ENCODE measurements at regions not wholly inside any gene's neighbourhood (a gene's known extent, or its start where the extent isn't known, plus 50 kb on each side); places are given as distances from the start of the nearest gene placed in this dataset.

GRCh38 chr6:85394199-85394598, 55.7 kb upstream of the NT5E start:
- no peaks in the 10 kb centered on the region for H3K9me3 ChIP-seq (ENCODE audit: insufficient read depth, low read length)
- H2AFZ ChIP-seq (ENCODE audit: low read depth, low read length, severe bottlenecking) = no peak overlapping the region
- no peak overlapping the region for H3K27ac ChIP-seq (ENCODE audit: low read depth, low read length)
- H3K36me3 ChIP-seq (ENCODE audit: low read length) = no peaks in the 10 kb centered on the region
- H3K9me2 ChIP-seq (replicated peaks; ENCODE audit: insufficient read depth, low read length) = no peaks in the 10 kb centered on the region
- H3K27me3 ChIP-seq (ENCODE audit: low read length) = no peaks in the 10 kb centered on the region
- H3F3A ChIP-seq (ENCODE audit: insufficient read depth) = no peaks in the 10 kb centered on the region
- TF ChIP-seq CTCF (IDR thresholded peaks at IDR 0.05; ENCODE audit: insufficient read depth, low read length, poor library complexity, severe bottlenecking) = no peak
- no peak for TF ChIP-seq EZH2phosphoT487 (conservative IDR thresholded peaks at IDR 0.05; ENCODE audit: low read length)
- H3K4me2 ChIP-seq (ENCODE audit: low read depth, low read length, poor library complexity, severe bottlenecking) = no peak overlapping the region
- H3K9ac ChIP-seq (ENCODE audit: low read length) = no peak overlapping the region
- no peaks in the 10 kb centered on the region for H3K79me2 ChIP-seq (ENCODE audit: insufficient read depth, low read length)
- H3K4me3 ChIP-seq (ENCODE audit: insufficient read depth, low read length, poor library complexity, severe bottlenecking) = no peak overlapping the region
- H4K20me1 ChIP-seq (ENCODE audit: low read depth, low read length) = no peaks in the 10 kb centered on the region

- Histone ChIP-seq H3K9me2 (replicated peaks; ENCODE audit: insufficient read depth, low read length) (no peaks in the 10 kb centered on the region), H3K9ac (ENCODE audit: low read length) (no peak overlapping the region), H3K4me3 (ENCODE audit: insufficient read depth, low read length, poor library complexity, severe bottlenecking) (no peak overlapping the region), H3K36me3 (ENCODE audit: low read length) (no peaks in the 10 kb centered on the region), H3K4me2 (ENCODE audit: low read depth, low read length, poor library complexity, severe bottlenecking) (no peak overlapping the region), H3K27me3 (ENCODE audit: low read length) (no peaks in the 10 kb centered on the region), H3K9me3 (ENCODE audit: insufficient read depth, low read length) (no peaks in the 10 kb centered on the region), H2AFZ (ENCODE audit: low read depth, low read length, severe bottlenecking) (no peak overlapping the region), H3K27ac (ENCODE audit: low read depth, low read length) (no peak overlapping the region), H3K79me2 (ENCODE audit: insufficient read depth, low read length) (no peaks in the 10 kb centered on the region), H3F3A (ENCODE audit: insufficient read depth) (no peaks in the 10 kb centered on the region), H4K20me1 (ENCODE audit: low read depth, low read length) (no peaks in the 10 kb centered on the region)
- TF ChIP-seq CTCF (IDR thresholded peaks at IDR 0.05; ENCODE audit: insufficient read depth, low read length, poor library complexity, severe bottlenecking) = no peak
- no peak for TF ChIP-seq EZH2phosphoT487 (conservative IDR thresholded peaks at IDR 0.05; ENCODE audit: low read length)
Observed at GRCh38 chr6:85392379-85392778, 57.5 kb upstream of the NT5E start.

- H4K20me1 ChIP-seq (ENCODE audit: low read depth, low read length) = no peaks in the 10 kb centered on the region
- H3K4me3 ChIP-seq (ENCODE audit: insufficient read depth, low read length, poor library complexity, severe bottlenecking) = no peak overlapping the region
- no peak overlapping the region for H3K27ac ChIP-seq (ENCODE audit: low read depth, low read length)
- H2AFZ ChIP-seq (ENCODE audit: low read depth, low read length, severe bottlenecking) = no peak overlapping the region
- no peak overlapping the region for H3K4me2 ChIP-seq (ENCODE audit: low read depth, low read length, poor library complexity, severe bottlenecking)
- no peaks in the 10 kb centered on the region for H3K9me2 ChIP-seq (replicated peaks; ENCODE audit: insufficient read depth, low read length)
- no peaks in the 10 kb centered on the region for H3K27me3 ChIP-seq (ENCODE audit: low read length)
- TF ChIP-seq CTCF (IDR thresholded peaks at IDR 0.05; ENCODE audit: insufficient read depth, low read length, poor library complexity, severe bottlenecking) = no peak
- no peak for TF ChIP-seq EZH2phosphoT487 (conservative IDR thresholded peaks at IDR 0.05; ENCODE audit: low read length)
- no peaks in the 10 kb centered on the region for H3K36me3 ChIP-seq (ENCODE audit: low read length)
- H3K9me3 ChIP-seq (ENCODE audit: insufficient read depth, low read length) = no peaks in the 10 kb centered on the region
- no peak overlapping the region for H3K9ac ChIP-seq (ENCODE audit: low read length)
- no peaks in the 10 kb centered on the region for H3K79me2 ChIP-seq (ENCODE audit: insufficient read depth, low read length)
- H3F3A ChIP-seq (ENCODE audit: insufficient read depth) = no peaks in the 10 kb centered on the region
Observed at GRCh38 chr6:85390775-85391174, 59.1 kb upstream of the NT5E start.
